Activated CD8-positive, alpha-beta T cell treated with anti-CD3 and anti-CD28 coated beads for 36 hours (primary cell): ENCODE measurements at regions not wholly inside any gene's neighbourhood (a gene's known extent, or its start where the extent isn't known, plus 50 kb on each side); places are given as distances from the start of the nearest gene placed in this dataset.

Experiments used
- ATAC-seq: fragments of 200-7000 bp; cut with Tn5 transposase; one replicate; pipeline ENCODE4 v1.10.0; 2021; ENCODE audit warnings: mild to moderate bottlenecking, moderate library complexity
- CTCF ChIA-PET: fragments of 350-600 bp; sonication (Branson Sonifier 250); formaldehyde crosslinking; loops from one replicate; lab custom pipeline; 2021; ENCODE audit warnings: antibody characterized with exemption; lab: Charles Lee
- POLR2A ChIA-PET: fragments of 350-600 bp; sonication (Branson Sonifier 250); formaldehyde crosslinking; loops from one replicate; lab custom pipeline; 2021; ENCODE audit warnings: antibody characterized with exemption; lab: Charles Lee
- DNase-seq: peaks from one replicate; pipeline ENCODE4 v3.0.0-alpha.2; 2020
- H3K27ac Mint-ChIP-seq: one replicate; pipeline ENCODE4 v1.8.0; 2021; ENCODE audit warnings: mild to moderate bottlenecking, mixed read lengths
- H3K27me3 Mint-ChIP-seq: one replicate; pipeline ENCODE4 v1.8.0; 2021; ENCODE audit warnings: mixed read lengths
- H3K36me3 Mint-ChIP-seq: one replicate; pipeline ENCODE4 v1.8.0; 2021; ENCODE audit warnings: low read depth, mixed read lengths
- H3K4me1 Mint-ChIP-seq: one replicate; pipeline ENCODE4 v1.8.0; 2021; ENCODE audit warnings: low read depth, mixed read lengths
- H3K4me3 Mint-ChIP-seq: one replicate; pipeline ENCODE4 v1.8.0; 2021; ENCODE audit warnings: mild to moderate bottlenecking, moderate library complexity, mixed read lengths
- H3K9me3 Mint-ChIP-seq: one replicate; pipeline ENCODE4 v1.8.0; 2021; ENCODE audit warnings: mixed read lengths
- CTCF ChIP-seq: fragments of 200-600 bp; IDR thresholded peaks from one replicate; pipeline ENCODE4 v1.8.0; 2022; ENCODE audit warnings: antibody characterized with exemption, mild to moderate bottlenecking
- intact Hi-C: fragments of 100-400 bp; cut with micrococcal nuclease; formaldehyde crosslinking; loops from one replicate; pipeline ENCODE4 v1.10.0; 2022

GRCh38 chr5:74020503-74020902 lies 394.5 kb downstream of the ARHGEF28 start:
- no peak for TF ChIP-seq CTCF
- intact Hi-C loops, result no loop called here
- no peak overlapping the region for H3K27ac Mint-ChIP-seq

GRCh38 chr5:74019923-74020322 lies 393.9 kb downstream of the ARHGEF28 start:
- TF ChIP-seq CTCF, result no peak

More at GRCh38 chr5:74020503-74020902, 394.5 kb downstream of the ARHGEF28 start:
- DNase-seq (no peak), ATAC-seq (no peak)
- POLR2A ChIA-PET, result interaction anchor here (0.6 kb wide), 2 partner anchors 12 to 52 kb away, joined by 3 read pairs; no protein-coding TSS in a partner anchor
- Mint-ChIP-seq H3K9me3 (no peaks in the 10 kb centered on the region), H3K36me3 (no peaks in the 10 kb centered on the region), H3K4me1 (no peaks in the 10 kb centered on the region), H3K27me3 (peaks cover 9% of the 10 kb centered on the region), H3K4me3 (no peak overlapping the region)
- CTCF ChIA-PET, result no interaction called here

GRCh38 chr5:74017786-74018211 lies 391.8 kb downstream of the ARHGEF28 start:
- Mint-ChIP-seq H3K27ac (no peak overlapping the region), H3K4me1 (no peaks in the 10 kb centered on the region), H3K9me3 (no peaks in the 10 kb centered on the region), H3K27me3 (peaks cover 5% of the 10 kb centered on the region), H3K36me3 (no peaks in the 10 kb centered on the region), H3K4me3 (no peak overlapping the region)
- DNase-seq (no peak), ATAC-seq (no peak)
- ChIA-PET POLR2A (no interaction called here), CTCF (no interaction called here)
- intact Hi-C loops, result no loop called here
- no peak for TF ChIP-seq CTCF

More at GRCh38 chr5:74019923-74020322, 393.9 kb downstream of the ARHGEF28 start:
- no peaks in the 10 kb centered on the region for H3K9me3 Mint-ChIP-seq
- no peak overlapping the region for H3K27ac Mint-ChIP-seq
- H3K36me3 Mint-ChIP-seq, result no peaks in the 10 kb centered on the region
- CTCF ChIA-PET, result no interaction called here
- no peak overlapping the region for H3K4me3 Mint-ChIP-seq
- POLR2A ChIA-PET, result no interaction called here
- peaks cover 7% of the 10 kb centered on the region for H3K27me3 Mint-ChIP-seq
- H3K4me1 Mint-ChIP-seq, result no peaks in the 10 kb centered on the region
- ATAC-seq (no peak), DNase-seq (no peak)
- intact Hi-C loops, result no loop called here

GRCh38 chr5:74017112-74017511 lies 391.1 kb downstream of the ARHGEF28 start:
- TF ChIP-seq CTCF, result no peak
- no peaks in the 10 kb centered on the region for H3K9me3 Mint-ChIP-seq
- H3K36me3 Mint-ChIP-seq, result no peaks in the 10 kb centered on the region
- peaks cover 5% of the 10 kb centered on the region for H3K27me3 Mint-ChIP-seq
- CTCF ChIA-PET, result no interaction called here
- ATAC-seq (no peak), DNase-seq (no peak)
- H3K27ac Mint-ChIP-seq, result no peak overlapping the region
- intact Hi-C loops, result no loop called here
- H3K4me1 Mint-ChIP-seq, result no peaks in the 10 kb centered on the region
- POLR2A ChIA-PET, result no interaction called here
- H3K4me3 Mint-ChIP-seq, result no peak overlapping the region

GRCh38 chr5:74016373-74016772 lies 390.4 kb downstream of the ARHGEF28 start:
- POLR2A ChIA-PET, result no interaction called here
- no peak overlapping the region for H3K4me3 Mint-ChIP-seq
- CTCF ChIA-PET, result interaction anchor here (0.9 kb wide), 1 partner anchor 25 kb away, joined by 3 read pairs; no protein-coding TSS in a partner anchor
- H3K4me1 Mint-ChIP-seq, result no peaks in the 10 kb centered on the region
- ATAC-seq (no peak), DNase-seq (peak; percentile 20)
- no peak overlapping the region for H3K27ac Mint-ChIP-seq
- TF ChIP-seq CTCF, result no peak
- H3K36me3 Mint-ChIP-seq, result no peaks in the 10 kb centered on the region
- intact Hi-C loops, result no loop called here
- no peaks in the 10 kb centered on the region for H3K9me3 Mint-ChIP-seq
- peaks cover 7% of the 10 kb centered on the region for H3K27me3 Mint-ChIP-seq
